ENCODE measurements at regions not wholly inside any gene's neighbourhood (a gene's known extent, or its start where the extent isn't known, plus 50 kb on each side); places are given as distances from the start of the nearest gene placed in this dataset.

DNA sequence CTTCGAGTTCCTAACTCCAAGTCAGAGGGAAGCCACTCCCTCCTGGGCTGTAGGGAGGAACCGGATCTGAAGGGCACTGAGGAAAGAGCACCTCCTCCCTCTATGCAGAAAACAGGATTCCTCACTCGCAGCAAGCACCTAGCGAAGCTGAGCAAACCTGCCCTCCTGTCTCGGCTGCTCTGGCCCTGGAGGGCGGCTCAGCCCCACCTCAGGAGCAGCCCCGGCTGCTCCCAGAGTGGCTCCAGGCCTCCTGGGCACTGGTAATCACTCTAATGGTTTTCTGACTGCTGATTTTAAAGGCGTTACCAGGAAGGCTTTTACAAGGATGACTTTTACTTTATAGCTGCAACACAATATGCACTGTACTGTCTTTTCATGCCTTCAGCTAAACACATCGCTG lies 312.5 kb downstream of the TEX29 start:
- TF ChIP-seq CTCF (conservative IDR thresholded peaks at IDR 0.05; ENCODE audit: low read length) (no peak), EZH2phosphoT487 (IDR thresholded peaks at IDR 0.05; ENCODE audit: borderline replicate concordance) (no peak)

All from Loucy (cell line).